B cell (primary cell): ENCODE measurements at regions not wholly inside any gene's neighbourhood (a gene's known extent, or its start where the extent isn't known, plus 50 kb on each side); places are given as distances from the start of the nearest gene placed in this dataset.

Source experiments
- ATAC-seq: fragments of 200-7000 bp; cut with Tn5 transposase; one replicate; pipeline ENCODE4 v1.10.0; 2021; ENCODE audit warnings: low read depth, mild to moderate bottlenecking, moderate number of reproducible peaks, moderate library complexity
- CTCF ChIA-PET: fragments of 350-600 bp; sonication (Branson Sonifier 250); formaldehyde crosslinking; loops from one replicate; lab custom pipeline; 2021; ENCODE audit warnings: antibody characterized with exemption, inconsistent platforms; lab: Charles Lee
- POLR2A ChIA-PET: fragments of 350-600 bp; sonication (Branson Sonifier 250); formaldehyde crosslinking; loops from one replicate; lab custom pipeline; 2021; ENCODE audit warnings: antibody characterized with exemption; lab: Charles Lee
- DNase-seq: peaks from one replicate; pipeline ENCODE4 v3.0.0; 2013
- H2AFZ ChIP-seq: 2 replicates; pipeline ENCODE4 v1.6.1; 2012; ENCODE audit warnings: mild to moderate bottlenecking, low read depth, low read length; ENCODE audit not compliant: insufficient read depth, poor library complexity, severe bottlenecking
- H3K27ac ChIP-seq, 2 donors: 1 replicate in 1 of 2; 2 replicates in 1 of 2; pipeline ENCODE4 v1.5.1; 2012 to 2013; ENCODE audit warnings: low read length in 2 of 2, mild to moderate bottlenecking in 2 of 2, moderate library complexity in 1 of 2
- H3K27me3 ChIP-seq, 4 experiments: fragments of 200-600 bp in 1 of 4; sonication (generic) in 1 of 4; replicated peaks in 1 of 4; 1 replicate in 2 of 4; 2 replicates in 2 of 4; pipeline versions ENCODE4 v1.6.1 to v1.7.0; 2013 to 2016; ENCODE audit warnings: low read length in 3 of 4, mild to moderate bottlenecking in 2 of 4, mixed read lengths in 1 of 4, moderate library complexity in 1 of 4; ENCODE audit not compliant: insufficient read depth in 4 of 4, control insufficient read depth in 3 of 4; ENCODE audit errors: control extremely low read depth in 1 of 4
- H3K36me3 ChIP-seq, 2 experiments: replicated peaks in 1 of 2; 1 replicate in 1 of 2; 2 replicates in 1 of 2; pipeline versions ENCODE4 v1.6.1 to v1.7.1; 2013; ENCODE audit warnings: low read length in 1 of 2; ENCODE audit not compliant: insufficient read depth in 2 of 2, control insufficient read depth in 1 of 2; ENCODE audit errors: control extremely low read depth in 1 of 2, extremely low read depth in 1 of 2
- H3K4me1 ChIP-seq, 2 donors: fragments of 200-600 bp in 1 of 2; sonication (generic) in 1 of 2; 1 replicate in 1 of 2; 2 replicates in 1 of 2; pipeline versions ENCODE4 v1.5.1 to v1.6.1; 2013 to 2017; ENCODE audit warnings: low read length in 2 of 2; ENCODE audit not compliant: control insufficient read depth in 2 of 2, insufficient read depth in 2 of 2
- H3K4me2 ChIP-seq: replicated peaks from 2 replicates; pipeline ENCODE3; 2012; ENCODE audit warnings: mild to moderate bottlenecking, low read depth, low read length; ENCODE audit not compliant: poor library complexity, severe bottlenecking
- H3K4me3 ChIP-seq, 5 experiments: fragments of 200-600 bp in 1 of 5; sonication (generic) in 1 of 5; 1 replicate in 3 of 5; 2 replicates in 2 of 5; pipeline versions ENCODE4 v1.5.1 to v1.7.0; 2011 to 2016; ENCODE audit warnings: low read length in 4 of 5, mild to moderate bottlenecking in 4 of 5, low read depth in 2 of 5, control low read depth in 1 of 5, moderate library complexity in 1 of 5; ENCODE audit not compliant: insufficient read depth in 1 of 5; ENCODE audit errors: control extremely low read depth in 1 of 5, extremely low read depth in 1 of 5
- H3K79me2 ChIP-seq: fragments of 200-600 bp; sonication (generic); one replicate; pipeline ENCODE4 v1.6.0; 2016; ENCODE audit warnings: low read length; ENCODE audit not compliant: control insufficient read depth, insufficient read depth
- H3K9ac ChIP-seq: fragments of 200-600 bp; sonication (generic); 2 replicates; pipeline ENCODE4 v1.6.1; 2017; ENCODE audit warnings: mild to moderate bottlenecking, low read length, moderate library complexity
- H3K9me3 ChIP-seq, 3 donors: one replicate each; pipeline versions ENCODE4 v1.6.1 to v1.7.1; 2013; ENCODE audit warnings: low read length in 2 of 3; ENCODE audit not compliant: control insufficient read depth in 2 of 3, insufficient read depth in 1 of 3; ENCODE audit errors: control extremely low read depth in 1 of 3
- H4K20me1 ChIP-seq: 2 replicates; pipeline ENCODE4 v1.6.0; 2012; ENCODE audit warnings: mild to moderate bottlenecking, low read length; ENCODE audit not compliant: insufficient read depth, control insufficient read depth, poor library complexity, severe bottlenecking
- H3K27ac Mint-ChIP-seq: one replicate; pipeline ENCODE4 v1.8.0; 2021; ENCODE audit warnings: mixed read lengths
- H3K27me3 Mint-ChIP-seq: one replicate; pipeline ENCODE4 v1.8.0; 2021; ENCODE audit warnings: mixed read lengths
- H3K4me1 Mint-ChIP-seq: one replicate; pipeline ENCODE4 v1.8.0; 2021; ENCODE audit warnings: mixed read lengths
- H3K4me3 Mint-ChIP-seq: one replicate; pipeline ENCODE4 v1.8.0; 2021; ENCODE audit warnings: mixed read lengths
- H3K9me3 Mint-ChIP-seq: one replicate; pipeline ENCODE4 v1.8.0; 2022; ENCODE audit warnings: mixed read lengths; ENCODE audit not compliant: insufficient read depth
- CTCF ChIP-seq: fragments of 200-600 bp; IDR thresholded peaks from one replicate; pipeline ENCODE4 v1.8.0; 2022; ENCODE audit warnings: antibody characterized with exemption, mild to moderate bottlenecking
- EZH2 ChIP-seq: IDR thresholded peaks from 2 replicates; pipeline ENCODE4 v1.6.1; 2012; ENCODE audit warnings: borderline replicate concordance, low read depth, mild to moderate bottlenecking, moderate library complexity, low read length; ENCODE audit not compliant: insufficient read depth, poor library complexity, severe bottlenecking
- WGBS: methylation state at CpG from one replicate; pipeline ENCODE4 v1.1.5; 2013; ENCODE audit warnings: missing lambda C conversion rate; ENCODE audit not compliant: insufficient coverage; 5-methylcytosine and 5-hydroxymethylcytosine counted together
- intact Hi-C: fragments of 100-400 bp; cut with micrococcal nuclease; formaldehyde crosslinking; loops from one replicate; pipeline ENCODE4 v1.10.0; 2022

GRCh38 chr14:40909906-40910305 is 696.8 kb upstream of the LRFN5 start:
- no CpG with 5 or more reads among the region's 2 CpGs for WGBS

GRCh38 chr14:40903709-40904108 is 703.0 kb upstream of the LRFN5 start:
- POLR2A ChIA-PET, result no interaction called here
- H3K4me3 Mint-ChIP-seq, result no peak overlapping the region

More at GRCh38 chr14:40909906-40910305, 696.8 kb upstream of the LRFN5 start:
- ChIA-PET POLR2A (no interaction called here), CTCF (no interaction called here)
- Mint-ChIP-seq H3K27ac (no peak overlapping the region), H3K4me1 (no peaks in the 10 kb centered on the region), H3K9me3 (no peaks in the 10 kb centered on the region), H3K27me3 (no peaks in the 10 kb centered on the region), H3K4me3 (no peak overlapping the region)
- intact Hi-C loops, result no loop called here
- no peaks in the 10 kb centered on the region for H3K79me2 ChIP-seq
- DNase-seq (no peak), ATAC-seq (no peak)
- no peaks in the 10 kb centered on the region for H3K9me3 ChIP-seq
- no peak overlapping the region for H3K4me3 ChIP-seq
- TF ChIP-seq CTCF (no peak), EZH2 (no peak)
- no peak overlapping the region for H3K9ac ChIP-seq
- H4K20me1 ChIP-seq, result no peaks in the 10 kb centered on the region
- H3K4me2 ChIP-seq, result no peak overlapping the region
- H2AFZ ChIP-seq, result no peak overlapping the region
- no peaks in the 10 kb centered on the region for H3K27me3 ChIP-seq
- H3K4me1 ChIP-seq, result no peaks in the 10 kb centered on the region
- H3K27ac ChIP-seq, result no peak overlapping the region
- H3K36me3 ChIP-seq, result no peaks in the 10 kb centered on the region

More at GRCh38 chr14:40903709-40904108, 703.0 kb upstream of the LRFN5 start:
- Histone ChIP-seq H4K20me1 (no peaks in the 10 kb centered on the region), H3K36me3 (no peaks in the 10 kb centered on the region), H3K4me3 (no peak overlapping the region), H3K9ac (no peak overlapping the region), H3K27ac (no peak overlapping the region), H3K4me1 (no peaks in the 10 kb centered on the region), H3K79me2 (no peaks in the 10 kb centered on the region), H3K9me3 (no peaks in the 10 kb centered on the region), H3K27me3 (no peaks in the 10 kb centered on the region), H3K4me2 (no peak overlapping the region), H2AFZ (no peak overlapping the region)
- no peak for DNase-seq
- Mint-ChIP-seq H3K27me3 (no peaks in the 10 kb centered on the region), H3K4me1 (no peaks in the 10 kb centered on the region), H3K27ac (no peak overlapping the region), H3K9me3 (peaks cover 3% of the 10 kb centered on the region)
- CTCF ChIA-PET, result no interaction called here
- ATAC-seq, result no peak
- intact Hi-C loops, result no loop called here
- TF ChIP-seq EZH2 (no peak), CTCF (no peak)
